Tibial artery (tissue), 4 donors: ENCODE measurements at regions not wholly inside any gene's neighbourhood (a gene's known extent, or its start where the extent isn't known, plus 50 kb on each side); places are given as distances from the start of the nearest gene placed in this dataset.

Experiments
- DNase-seq, 2 donors: peaks; one replicate each; pipeline ENCODE4 v3.0.0-alpha.2; 2019
- H3K27ac ChIP-seq, 2 donors: fragments of 200-600 bp; sonication (generic) in 1 of 2; 1 replicate in 1 of 2; 2 replicates in 1 of 2; pipeline ENCODE4 v1.5.1; 2018 to 2019; ENCODE audit warnings: mild to moderate bottlenecking in 1 of 2
- H3K27me3 ChIP-seq, 2 donors: fragments of 200-600 bp; sonication (generic) in 1 of 2; one replicate each; pipeline versions ENCODE4 v1.5.1 to v1.6.0; 2016 to 2019
- H3K36me3 ChIP-seq, 3 donors: fragments of 200-600 bp; sonication (generic) in 2 of 3; one replicate each; pipeline ENCODE4 v1.5.1; 2016 to 2019; ENCODE audit warnings: mild to moderate bottlenecking in 2 of 3
- H3K4me1 ChIP-seq, 4 donors: fragments of 200-600 bp; sonication (generic) in 2 of 4; 1 replicate in 3 of 4; 2 replicates in 1 of 4; pipeline ENCODE4 v1.5.1; 2016 to 2019
- H3K4me3 ChIP-seq, 2 donors: fragments of 200-600 bp; sonication (generic) in 1 of 2; 1 replicate in 1 of 2; 2 replicates in 1 of 2; pipeline ENCODE4 v1.5.1; 2018 to 2019; ENCODE audit warnings: mild to moderate bottlenecking in 2 of 2
- H3K9me3 ChIP-seq, 3 donors: fragments of 200-600 bp; sonication (generic) in 1 of 3; one replicate each; pipeline ENCODE4 v1.5.1; 2016 to 2019
- intact Hi-C: fragments of 100-400 bp; cut with DNase I; formaldehyde crosslinking; loops from one replicate; pipeline ENCODE4 v1.15.0; 2023; ENCODE audit warnings: low total_unique reads
- TF ChIP-seq, protein P1 (sequence below), 2 experiments: fragments of 200-600 bp in 1 of 2; fragments of 450-650 bp in 1 of 2; IDR thresholded peaks; one replicate each; pipeline ENCODE4 v1.5.1; 2017 to 2019; ENCODE audit warnings: antibody characterized with exemption in 2 of 2, mild to moderate bottlenecking in 1 of 2, moderate library complexity in 1 of 2

DNA sequence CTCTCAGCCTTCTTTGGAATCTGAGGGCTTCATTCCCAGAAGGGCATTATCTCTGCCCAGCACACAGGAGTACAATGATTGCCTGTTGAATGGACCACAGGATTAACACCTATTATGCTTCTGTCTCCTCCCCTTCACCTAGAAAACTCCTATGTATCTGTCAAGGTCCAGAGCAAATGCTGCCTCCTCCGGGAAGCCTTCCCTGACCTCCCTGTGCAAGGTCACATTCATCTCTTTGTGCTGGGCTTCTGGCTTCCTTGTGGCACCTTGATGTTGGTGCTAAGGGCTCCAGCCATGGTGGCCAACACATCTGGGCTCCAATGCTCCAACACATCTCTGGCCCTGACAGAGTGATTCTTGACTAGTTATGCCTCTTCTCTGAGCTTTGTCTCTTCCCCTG lies 49.9 kb upstream of the ATP2B2 start:
- H3K36me3 ChIP-seq = no peaks in the 10 kb centered on the region
- no peak for DNase-seq
- H3K4me1 ChIP-seq = peaks cover 0 to 3% (median 0%) of the 10 kb centered on the region in 4 donors
- H3K4me3 ChIP-seq = no peak overlapping the region
- peaks cover 0 to 8% of the 10 kb centered on the region in 2 donors for H3K27me3 ChIP-seq
- TF ChIP-seq, protein P1, sequence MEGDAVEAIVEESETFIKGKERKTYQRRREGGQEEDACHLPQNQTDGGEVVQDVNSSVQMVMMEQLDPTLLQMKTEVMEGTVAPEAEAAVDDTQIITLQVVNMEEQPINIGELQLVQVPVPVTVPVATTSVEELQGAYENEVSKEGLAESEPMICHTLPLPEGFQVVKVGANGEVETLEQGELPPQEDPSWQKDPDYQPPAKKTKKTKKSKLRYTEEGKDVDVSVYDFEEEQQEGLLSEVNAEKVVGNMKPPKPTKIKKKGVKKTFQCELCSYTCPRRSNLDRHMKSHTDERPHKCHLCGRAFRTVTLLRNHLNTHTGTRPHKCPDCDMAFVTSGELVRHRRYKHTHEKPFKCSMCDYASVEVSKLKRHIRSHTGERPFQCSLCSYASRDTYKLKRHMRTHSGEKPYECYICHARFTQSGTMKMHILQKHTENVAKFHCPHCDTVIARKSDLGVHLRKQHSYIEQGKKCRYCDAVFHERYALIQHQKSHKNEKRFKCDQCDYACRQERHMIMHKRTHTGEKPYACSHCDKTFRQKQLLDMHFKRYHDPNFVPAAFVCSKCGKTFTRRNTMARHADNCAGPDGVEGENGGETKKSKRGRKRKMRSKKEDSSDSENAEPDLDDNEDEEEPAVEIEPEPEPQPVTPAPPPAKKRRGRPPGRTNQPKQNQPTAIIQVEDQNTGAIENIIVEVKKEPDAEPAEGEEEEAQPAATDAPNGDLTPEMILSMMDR (IDR thresholded peaks at IDR 0.05) = no peak
- intact Hi-C loops = no loop called here
- no peak overlapping the region for H3K27ac ChIP-seq
- no peaks in the 10 kb centered on the region for H3K9me3 ChIP-seq

DNA sequence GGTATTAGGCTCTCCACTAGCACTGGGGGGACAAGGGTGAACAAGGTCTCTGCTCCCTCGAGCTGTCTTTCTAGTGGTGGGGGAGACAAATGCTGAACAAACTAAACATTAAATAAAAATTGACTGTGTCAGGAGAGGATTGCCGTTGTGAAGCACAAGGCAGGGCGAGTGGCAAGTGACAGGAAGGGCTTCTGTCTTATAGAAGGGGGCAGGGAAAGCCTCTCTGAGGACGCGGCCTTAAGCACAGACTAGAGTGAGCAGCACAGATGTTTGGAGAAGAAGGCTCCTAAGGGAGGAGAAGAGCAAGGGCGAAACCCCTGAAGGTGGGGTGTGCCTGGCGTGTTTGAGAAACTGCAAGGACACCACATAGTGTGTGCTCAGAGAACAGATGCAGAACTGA lies 50.9 kb upstream of the ATP2B2 start:
- no peak for DNase-seq
- TF ChIP-seq, protein P1 (IDR thresholded peaks at IDR 0.05) = no peak
- no peaks in the 10 kb centered on the region for H3K36me3 ChIP-seq
- H3K4me1 ChIP-seq = peaks cover 0 to 3% (median 0%) of the 10 kb centered on the region in 4 donors
- H3K9me3 ChIP-seq = no peaks in the 10 kb centered on the region
- H3K27ac ChIP-seq = no peak overlapping the region
- peaks cover 0 to 11% of the 10 kb centered on the region in 2 donors for H3K27me3 ChIP-seq
- intact Hi-C loops = no loop called here
- no peak overlapping the region for H3K4me3 ChIP-seq

DNA sequence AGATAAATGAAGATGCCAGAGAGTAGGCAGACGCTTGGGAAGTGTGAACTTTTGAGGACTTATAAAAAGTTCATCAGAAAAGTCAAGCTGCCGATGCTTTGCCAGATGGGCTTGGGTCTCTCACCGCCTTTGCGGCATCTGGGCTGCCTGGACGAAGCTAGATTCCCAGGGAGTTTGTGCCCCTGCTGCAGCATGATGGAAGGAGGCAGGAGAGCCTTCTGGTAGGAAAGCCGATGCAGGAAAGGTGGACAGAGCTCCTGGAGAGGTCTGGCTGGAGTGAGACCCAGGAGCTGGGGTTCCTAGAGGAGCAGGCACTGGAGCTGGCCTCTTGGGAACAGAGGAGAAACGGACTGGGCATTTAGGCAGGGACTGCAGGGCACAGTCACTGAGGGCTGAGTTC lies 51.9 kb upstream of the ATP2B2 start:
- H3K27ac ChIP-seq = no peak overlapping the region
- no peak for DNase-seq
- no peaks in the 10 kb centered on the region for H3K36me3 ChIP-seq
- intact Hi-C loops = no loop called here
- no peaks in the 10 kb centered on the region for H3K9me3 ChIP-seq
- TF ChIP-seq, protein P1 (IDR thresholded peaks at IDR 0.05) = no peak
- no peaks in the 10 kb centered on the region for H3K4me1 ChIP-seq
- peaks cover 0 to 17% of the 10 kb centered on the region in 2 donors for H3K27me3 ChIP-seq
- no peak overlapping the region for H3K4me3 ChIP-seq

DNA sequence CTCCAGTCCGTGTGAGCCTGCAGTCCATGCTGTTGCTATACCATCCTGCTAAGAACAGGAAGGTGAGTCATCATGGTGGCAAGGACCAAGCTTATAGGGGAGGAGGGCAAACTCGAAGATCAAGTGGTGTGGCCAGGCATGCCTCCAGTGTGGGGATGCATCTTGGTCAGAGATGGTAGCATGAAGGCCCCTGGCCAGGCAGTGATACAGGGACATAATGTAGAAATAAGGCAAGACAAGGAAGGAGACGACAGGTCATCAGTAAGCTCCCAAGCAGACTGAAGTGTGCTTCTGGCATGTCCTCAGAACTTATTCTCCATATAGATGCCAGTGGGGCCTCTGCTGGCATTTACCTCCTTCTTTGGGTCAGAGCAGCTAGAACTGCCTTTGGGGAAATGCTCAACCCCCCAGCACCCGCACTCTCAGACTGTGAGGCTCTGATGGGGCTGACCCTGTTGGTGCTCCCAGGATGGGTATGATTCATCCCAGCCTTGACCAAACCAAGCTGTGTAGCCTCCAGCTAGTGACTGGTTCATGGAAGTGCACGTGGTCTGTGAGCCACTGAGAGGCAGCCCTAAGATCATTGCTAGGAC lies 52.5 kb upstream of the ATP2B2 start:
- Histone ChIP-seq H3K36me3 (no peaks in the 10 kb centered on the region), H3K9me3 (no peaks in the 10 kb centered on the region), H3K27ac (no peak overlapping the region), H3K4me1 (no peaks in the 10 kb centered on the region), H3K4me3 (no peak overlapping the region), H3K27me3 (peaks cover 0 to 17% of the 10 kb centered on the region in 2 donors)
- DNase-seq = no peak
- intact Hi-C loops = no loop called here
- TF ChIP-seq, protein P1 (IDR thresholded peaks at IDR 0.05) = no peak

DNA sequence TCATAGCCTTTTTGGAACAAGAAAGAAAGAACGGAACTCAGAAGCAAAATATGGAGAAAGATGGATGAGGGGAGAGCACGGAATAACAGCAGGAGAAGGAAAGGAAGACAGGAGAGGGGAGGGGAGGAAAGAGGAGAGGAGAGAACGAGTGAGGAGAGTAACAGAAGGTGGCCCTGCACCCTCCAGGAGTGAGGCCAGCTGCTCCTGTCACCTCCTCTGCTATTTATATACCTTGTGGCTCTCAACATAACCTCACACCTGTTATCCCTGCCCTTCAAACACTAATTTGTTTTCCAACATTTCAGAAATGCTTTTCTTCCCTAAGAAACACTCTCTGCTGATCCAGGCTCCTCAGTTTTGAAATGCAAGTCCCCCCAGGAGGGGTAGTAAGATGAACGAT lies 53.4 kb upstream of the ATP2B2 start:
- no peak for DNase-seq
- no peak overlapping the region for H3K27ac ChIP-seq

More for the DNA sequence above, 53.4 kb upstream of the ATP2B2 start:
- Histone ChIP-seq H3K4me3 (no peak overlapping the region), H3K4me1 (no peaks in the 10 kb centered on the region), H3K27me3 (peaks cover 0 to 17% of the 10 kb centered on the region in 2 donors), H3K36me3 (no peaks in the 10 kb centered on the region), H3K9me3 (no peaks in the 10 kb centered on the region)
- TF ChIP-seq, protein P1 (IDR thresholded peaks at IDR 0.05) = no peak
- intact Hi-C loops = no loop called here
